ENCODE measurements at regions not wholly inside any gene's neighbourhood (a gene's known extent, or its start where the extent isn't known, plus 50 kb on each side); places are given as distances from the start of the nearest gene placed in this dataset.

- DNase-seq (ENCODE audit: low read depth, low spot score): no peak
- H3K9me3 ChIP-seq (ENCODE audit: control insufficient read depth, insufficient read depth, low read depth, low read length): no peaks in the 10 kb centered on the region
- in situ Hi-C loops (cut with HindIII; ENCODE audit: low pct_unique_long_range_greater_than_20kb, low sequenced_read_pairs): no loop called here
- no peaks in the 10 kb centered on the region for H3K4me1 ChIP-seq (ENCODE audit: control insufficient read depth, insufficient read depth, low read length)
- peaks cover 5% of the 10 kb centered on the region for H3K27me3 ChIP-seq (ENCODE audit: control insufficient read depth, insufficient read depth, low read length)
- H3K36me3 ChIP-seq (ENCODE audit: control insufficient read depth, insufficient read depth, low read length): no peaks in the 10 kb centered on the region
- no peak overlapping the region for H3K27ac ChIP-seq (ENCODE audit: low read length)
- no peak for ATAC-seq
- intact Hi-C loops (cut with micrococcal nuclease; ENCODE audit: unreplicated experiment): no loop called here
- ChIA-PET CTCF (no interaction called here), POLR2A (no interaction called here)
- BruUV-seq (replicated peaks): no TSS peak
- no peak overlapping the region for H3K4me3 ChIP-seq (ENCODE audit: low read depth in 2 of 2, low read length in 2 of 2)
- no peak for TF ChIP-seq SIN3A (IDR thresholded peaks at IDR 0.05; ENCODE audit: borderline replicate concordance, insufficient read depth, low read depth, low read length)
- TF ChIP-seq TCF7L2 (IDR thresholded peaks at IDR 0.05; ENCODE audit: low read depth, low read length): no peak
- TF ChIP-seq CTCF (IDR thresholded peaks at IDR 0.05): no peak
Measured at GRCh38 chr1:157356601-157357000, 195.7 kb downstream of the FCRL5 start.

GRCh38 chr1:157353546-157353945 is 198.8 kb downstream of the FCRL5 start:
- H3K4me1 ChIP-seq (ENCODE audit: control insufficient read depth, insufficient read depth, low read length): no peaks in the 10 kb centered on the region
- TF ChIP-seq SIN3A (IDR thresholded peaks at IDR 0.05; ENCODE audit: borderline replicate concordance, insufficient read depth, low read depth, low read length): no peak
- no peak for TF ChIP-seq CTCF (IDR thresholded peaks at IDR 0.05)
- TF ChIP-seq TCF7L2 (IDR thresholded peaks at IDR 0.05; ENCODE audit: low read depth, low read length): no peak
- no peak for TF ChIP-seq REST (IDR thresholded peaks at IDR 0.05; ENCODE audit: insufficient read depth in 1 of 2, low read depth in 2 of 2, low read length in 1 of 2)
- TF ChIP-seq POLR2AphosphoS5 (IDR thresholded peaks at IDR 0.05; ENCODE audit: low read depth, low read length): no peak
- peaks cover 5% of the 10 kb centered on the region for H3K27me3 ChIP-seq (ENCODE audit: control insufficient read depth, insufficient read depth, low read length)

More at GRCh38 chr1:157353546-157353945, 198.8 kb downstream of the FCRL5 start:
- CTCF ChIA-PET: no interaction called here
- H3K36me3 ChIP-seq (ENCODE audit: control insufficient read depth, insufficient read depth, low read length): no peaks in the 10 kb centered on the region
- ATAC-seq (no peak), DNase-seq (ENCODE audit: low read depth, low spot score) (no peak)
- POLR2A ChIA-PET: no interaction called here
- in situ Hi-C loops (cut with HindIII; ENCODE audit: low pct_unique_long_range_greater_than_20kb, low sequenced_read_pairs) (no loop called here), intact Hi-C loops (cut with micrococcal nuclease; ENCODE audit: unreplicated experiment) (no loop called here)
- no peak overlapping the region for H3K27ac ChIP-seq (ENCODE audit: low read length)
- H3K4me3 ChIP-seq (ENCODE audit: low read depth in 2 of 2, low read length in 2 of 2): no peak overlapping the region
- H3K9me3 ChIP-seq (ENCODE audit: control insufficient read depth, insufficient read depth, low read depth, low read length): no peaks in the 10 kb centered on the region
- no TSS peak for BruUV-seq (replicated peaks)
